Activated T-helper 2 cell treated with anti-CD3 and anti-CD28 coated beads, Interferon-gamma antibody, Interleukin-2, Interleukin-4, amounts not matched to agents 10 μg/mL and 5 μg/mL and 100 μg/mL, durations not matched to agents 14 hours and 24 hours and 36 hours (primary cell): ENCODE measurements at regions not wholly inside any gene's neighbourhood (a gene's known extent, or its start where the extent isn't known, plus 50 kb on each side); places are given as distances from the start of the nearest gene placed in this dataset.

Experiments
- DNase-seq: peaks from one replicate; pipeline ENCODE4 v3.0.0; 2021; ENCODE audit warnings: low spot score
- H3K27ac Mint-ChIP-seq: one replicate; pipeline ENCODE4 v1.8.0; 2021; ENCODE audit warnings: mixed read lengths
- H3K27me3 Mint-ChIP-seq: one replicate; pipeline ENCODE4 v1.8.0; 2021; ENCODE audit warnings: low read depth, mixed read lengths
- H3K36me3 Mint-ChIP-seq: one replicate; pipeline ENCODE4 v1.8.0; 2021; ENCODE audit warnings: low read depth, mixed read lengths
- H3K4me1 Mint-ChIP-seq: one replicate; pipeline ENCODE4 v1.8.0; 2021; ENCODE audit warnings: low read depth, mixed read lengths
- H3K4me3 Mint-ChIP-seq: one replicate; pipeline ENCODE4 v1.8.0; 2021; ENCODE audit warnings: low read depth, mild to moderate bottlenecking, moderate library complexity, mixed read lengths
- H3K9me3 Mint-ChIP-seq: one replicate; pipeline ENCODE4 v1.8.0; 2021; ENCODE audit warnings: mixed read lengths
- intact Hi-C: fragments of 100-400 bp; cut with micrococcal nuclease; formaldehyde crosslinking; loops from one replicate; pipeline ENCODE4 v1.15.1; 2023

GRCh38 chr4:140252141-140252741 is 98.3 kb upstream of the MAML3 start:
- H3K4me3 Mint-ChIP-seq, result peak overlapping the region; percentile 68
- no peaks in the 10 kb centered on the region for H3K9me3 Mint-ChIP-seq
- intact Hi-C loops, result loop anchor here (5.0 kb wide), 4 partner anchors 120 to 595 kb away; partner anchors contain the start of gene SCOC
- peaks cover 17% of the 10 kb centered on the region for H3K27me3 Mint-ChIP-seq
- H3K4me1 Mint-ChIP-seq, result peaks cover 36% of the 10 kb centered on the region
- DNase-seq, result no peak
- peak overlapping the region; percentile 51 for H3K27ac Mint-ChIP-seq
- no peaks in the 10 kb centered on the region for H3K36me3 Mint-ChIP-seq

- H3K36me3 Mint-ChIP-seq, result no peaks in the 10 kb centered on the region
- peaks cover 17% of the 10 kb centered on the region for H3K27me3 Mint-ChIP-seq
- peaks cover 37% of the 10 kb centered on the region for H3K4me1 Mint-ChIP-seq
- DNase-seq, result no peak
- no peak overlapping the region for H3K27ac Mint-ChIP-seq
- intact Hi-C loops, result loop anchor here (5.0 kb wide), 4 partner anchors 121 to 594 kb away; partner anchors contain the start of gene SCOC
- H3K9me3 Mint-ChIP-seq, result no peaks in the 10 kb centered on the region
- peak overlapping the region; percentile 42 for H3K4me3 Mint-ChIP-seq
These were observed 97.6 kb upstream of the MAML3 start for GRCh38 chr4:140251571-140251970.

GRCh38 chr4:140250989-140251552 is 97.1 kb upstream of the MAML3 start:
- H3K27ac Mint-ChIP-seq, result no peak overlapping the region
- H3K27me3 Mint-ChIP-seq, result peaks cover 17% of the 10 kb centered on the region
- H3K4me3 Mint-ChIP-seq, result no peak overlapping the region
- no peaks in the 10 kb centered on the region for H3K36me3 Mint-ChIP-seq
- no peaks in the 10 kb centered on the region for H3K9me3 Mint-ChIP-seq
- DNase-seq, result no peak
- intact Hi-C loops, result loop anchor here (5.0 kb wide), 4 partner anchors 121 to 594 kb away; partner anchors contain the start of gene SCOC
- peaks cover 35% of the 10 kb centered on the region for H3K4me1 Mint-ChIP-seq

DNA sequence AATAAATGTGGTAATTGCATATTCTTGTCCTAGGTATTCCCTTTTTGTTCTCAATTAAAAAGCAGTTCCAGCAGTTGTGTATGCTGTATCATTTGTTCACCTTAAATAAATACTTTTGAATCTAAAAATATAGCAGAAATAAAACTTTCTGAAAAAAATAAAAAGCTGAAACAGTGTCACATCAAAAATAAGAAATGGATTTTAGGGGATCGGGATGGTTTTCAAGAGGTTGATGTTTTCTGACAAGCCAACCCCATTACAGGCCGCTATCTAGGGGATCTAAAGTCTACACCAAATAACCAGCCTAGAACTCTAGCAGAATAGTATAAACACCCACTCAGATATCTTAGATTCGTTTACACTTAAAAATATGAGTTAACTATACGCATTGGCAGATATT is 95.4 kb upstream of the MAML3 start:
- Mint-ChIP-seq H3K27ac (no peak overlapping the region), H3K9me3 (no peaks in the 10 kb centered on the region), H3K36me3 (no peaks in the 10 kb centered on the region), H3K27me3 (peaks cover 9% of the 10 kb centered on the region), H3K4me1 (peaks cover 33% of the 10 kb centered on the region), H3K4me3 (no peak overlapping the region)
- DNase-seq, result no peak
- intact Hi-C loops, result no loop called here

- Mint-ChIP-seq H3K4me3 (no peak overlapping the region), H3K36me3 (no peaks in the 10 kb centered on the region), H3K9me3 (no peaks in the 10 kb centered on the region), H3K27ac (no peak overlapping the region), H3K27me3 (no peaks in the 10 kb centered on the region), H3K4me1 (peaks cover 41% of the 10 kb centered on the region)
- intact Hi-C loops, result no loop called here
- no peak for DNase-seq
These were observed 93.3 kb upstream of the MAML3 start for GRCh38 chr4:140247237-140247636.

- peaks cover 39% of the 10 kb centered on the region for H3K4me1 Mint-ChIP-seq
- H3K27me3 Mint-ChIP-seq, result no peaks in the 10 kb centered on the region
- H3K4me3 Mint-ChIP-seq, result no peak overlapping the region
- intact Hi-C loops, result no loop called here
- no peak for DNase-seq
- no peaks in the 10 kb centered on the region for H3K9me3 Mint-ChIP-seq
- H3K27ac Mint-ChIP-seq, result no peak overlapping the region
- H3K36me3 Mint-ChIP-seq, result no peaks in the 10 kb centered on the region
These were observed 92.2 kb upstream of the MAML3 start for GRCh38 chr4:140246216-140246615.

- H3K9me3 Mint-ChIP-seq, result no peaks in the 10 kb centered on the region
- no peak overlapping the region for H3K4me3 Mint-ChIP-seq
- peaks cover 4% of the 10 kb centered on the region for H3K27me3 Mint-ChIP-seq
- H3K27ac Mint-ChIP-seq, result no peak overlapping the region
- no peaks in the 10 kb centered on the region for H3K36me3 Mint-ChIP-seq
- intact Hi-C loops, result no loop called here
- H3K4me1 Mint-ChIP-seq, result peaks cover 32% of the 10 kb centered on the region
- no peak for DNase-seq
These were observed 90.3 kb upstream of the MAML3 start for GRCh38 chr4:140244328-140244727.

GRCh38 chr4:140243278-140243753 is 89.3 kb upstream of the MAML3 start:
- intact Hi-C loops, result loop anchor here (1.0 kb wide), 1 partner anchor 9 kb away; no protein-coding TSS in a partner anchor
- no peak for DNase-seq
- H3K27ac Mint-ChIP-seq, result peak overlapping the region; percentile 46
- H3K4me1 Mint-ChIP-seq, result peaks cover 31% of the 10 kb centered on the region
- H3K4me3 Mint-ChIP-seq, result peak overlapping the region; percentile 63
- H3K36me3 Mint-ChIP-seq, result no peaks in the 10 kb centered on the region
- peaks cover 4% of the 10 kb centered on the region for H3K27me3 Mint-ChIP-seq
- no peaks in the 10 kb centered on the region for H3K9me3 Mint-ChIP-seq

DNA sequence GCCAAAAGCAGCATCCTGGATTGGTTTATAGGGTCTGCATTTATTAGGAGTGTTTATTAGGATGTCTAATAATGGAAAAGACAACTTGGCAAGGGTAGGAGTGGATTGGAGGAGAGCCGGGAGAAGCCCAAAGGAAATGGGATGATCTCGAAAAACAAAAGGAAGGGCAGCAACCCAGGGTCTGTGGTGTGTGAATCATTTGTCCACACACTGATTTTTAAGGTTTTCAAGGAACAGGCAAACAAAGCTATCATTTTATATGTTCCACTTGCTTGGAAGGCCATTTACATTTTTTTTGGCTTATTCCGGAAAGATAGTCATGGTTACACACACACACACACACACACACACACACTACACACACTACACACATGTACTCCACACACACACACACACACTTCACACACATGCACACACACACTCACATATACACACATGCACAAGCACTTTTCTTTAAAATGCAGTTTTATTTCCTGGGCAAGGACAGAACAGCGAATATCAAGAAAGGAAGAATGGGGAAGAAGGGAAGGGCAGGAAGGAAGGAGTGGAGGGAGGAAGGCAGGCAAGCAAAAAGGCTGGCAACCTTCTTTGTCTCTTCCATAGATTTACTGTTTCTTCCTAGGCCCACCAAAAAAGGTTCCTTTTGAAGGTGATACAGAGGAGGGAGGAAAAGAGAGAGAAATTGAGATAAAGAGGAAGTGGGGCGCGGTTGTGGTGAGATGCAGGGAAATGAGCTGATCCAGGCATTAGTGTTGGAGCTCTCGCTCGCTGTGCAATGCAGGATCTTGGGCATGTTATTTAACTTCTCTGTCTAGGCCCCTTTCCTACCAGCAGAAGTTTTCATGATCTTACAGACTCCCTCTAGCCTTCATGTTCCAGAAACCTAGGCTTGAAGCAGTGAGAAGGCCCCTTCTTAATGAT is 88.6 kb upstream of the MAML3 start:
- peak overlapping the region; percentile 35 for H3K27ac Mint-ChIP-seq
- H3K36me3 Mint-ChIP-seq, result no peaks in the 10 kb centered on the region
- no peak for DNase-seq
- H3K27me3 Mint-ChIP-seq, result peaks cover 4% of the 10 kb centered on the region
- intact Hi-C loops, result loop anchor here (1.0 kb wide), 1 partner anchor 8 kb away; no protein-coding TSS in a partner anchor
- peaks cover 37% of the 10 kb centered on the region for H3K4me1 Mint-ChIP-seq
- no peaks in the 10 kb centered on the region for H3K9me3 Mint-ChIP-seq
- H3K4me3 Mint-ChIP-seq, result no peak overlapping the region

- no peaks in the 10 kb centered on the region for H3K36me3 Mint-ChIP-seq
- H3K4me3 Mint-ChIP-seq, result no peak overlapping the region
- H3K27me3 Mint-ChIP-seq, result peaks cover 4% of the 10 kb centered on the region
- no peak for DNase-seq
- H3K27ac Mint-ChIP-seq, result no peak overlapping the region
- intact Hi-C loops, result no loop called here
- peaks cover 38% of the 10 kb centered on the region for H3K4me1 Mint-ChIP-seq
- H3K9me3 Mint-ChIP-seq, result no peaks in the 10 kb centered on the region
These were observed 86.3 kb upstream of the MAML3 start for GRCh38 chr4:140240237-140240636.

GRCh38 chr4:140239311-140239710 is 85.3 kb upstream of the MAML3 start:
- peaks cover 45% of the 10 kb centered on the region for H3K4me1 Mint-ChIP-seq
- H3K27ac Mint-ChIP-seq, result no peak overlapping the region
- H3K36me3 Mint-ChIP-seq, result no peaks in the 10 kb centered on the region
- H3K9me3 Mint-ChIP-seq, result no peaks in the 10 kb centered on the region
- H3K27me3 Mint-ChIP-seq, result peaks cover 4% of the 10 kb centered on the region
- intact Hi-C loops, result no loop called here
- DNase-seq, result no peak
- no peak overlapping the region for H3K4me3 Mint-ChIP-seq

GRCh38 chr4:140238351-140239056 is 84.5 kb upstream of the MAML3 start:
- no peak for DNase-seq
- peaks cover 4% of the 10 kb centered on the region for H3K27me3 Mint-ChIP-seq
- no peaks in the 10 kb centered on the region for H3K36me3 Mint-ChIP-seq
- H3K9me3 Mint-ChIP-seq, result no peaks in the 10 kb centered on the region
- no peak overlapping the region for H3K4me3 Mint-ChIP-seq
- intact Hi-C loops, result no loop called here
- H3K27ac Mint-ChIP-seq, result no peak overlapping the region
- peaks cover 46% of the 10 kb centered on the region for H3K4me1 Mint-ChIP-seq
